H1 (cell line): ENCODE measurements at regions not wholly inside any gene's neighbourhood (a gene's known extent, or its start where the extent isn't known, plus 50 kb on each side); places are given as distances from the start of the nearest gene placed in this dataset.

Source experiments
- CHD2 ChIP-seq: IDR thresholded peaks from 2 replicates; pipeline ENCODE4 v1.6.1; 2012; ENCODE audit warnings: low read length, improper control_type of control experiment
- CREB1 ChIP-seq: IDR thresholded peaks from 2 replicates; pipeline ENCODE4 v1.6.1; 2012; ENCODE audit warnings: inconsistent platforms
- GTF2F1 ChIP-seq: IDR thresholded peaks from 2 replicates; pipeline ENCODE4 v1.6.1; 2012; ENCODE audit warnings: low read depth, low read length, improper control_type of control experiment, borderline replicate concordance
- POLR2A ChIP-seq, 2 experiments: IDR thresholded peaks; 1 replicate in 1 of 2; 2 replicates in 1 of 2; pipeline ENCODE4 v1.6.1; 2011; ENCODE audit warnings: low read depth in 2 of 2, low read length in 2 of 2, mild to moderate bottlenecking in 2 of 2; ENCODE audit errors: control extremely low read depth in 1 of 2
- TAF1 ChIP-seq: IDR thresholded peaks from 2 replicates; pipeline ENCODE4 v1.6.1; 2011; ENCODE audit warnings: mild to moderate bottlenecking, low read depth, low read length
- ZNF274 ChIP-seq: IDR thresholded peaks from 2 replicates; pipeline ENCODE4 v1.7.0; 2012; ENCODE audit warnings: low read length, borderline replicate concordance; ENCODE audit errors: extremely low read depth
- TF ChIP-seq, protein P1 (sequence below), 3 experiments: IDR thresholded peaks; 1 replicate in 2 of 3; 2 replicates in 1 of 3; pipeline versions ENCODE4 v1.5.1 to v1.6.1; 2011; ENCODE audit warnings: low read length in 3 of 3, mild to moderate bottlenecking in 3 of 3, inconsistent platforms in 2 of 3, low read depth in 1 of 3, moderate library complexity in 1 of 3; ENCODE audit not compliant: insufficient read depth in 1 of 3; ENCODE audit errors: control extremely low read depth in 1 of 3

GRCh38 chr15:98151096-98151495 is 190.6 kb downstream of the ARRDC4 start:
- TF ChIP-seq TAF1: no peak
- TF ChIP-seq, protein P1, sequence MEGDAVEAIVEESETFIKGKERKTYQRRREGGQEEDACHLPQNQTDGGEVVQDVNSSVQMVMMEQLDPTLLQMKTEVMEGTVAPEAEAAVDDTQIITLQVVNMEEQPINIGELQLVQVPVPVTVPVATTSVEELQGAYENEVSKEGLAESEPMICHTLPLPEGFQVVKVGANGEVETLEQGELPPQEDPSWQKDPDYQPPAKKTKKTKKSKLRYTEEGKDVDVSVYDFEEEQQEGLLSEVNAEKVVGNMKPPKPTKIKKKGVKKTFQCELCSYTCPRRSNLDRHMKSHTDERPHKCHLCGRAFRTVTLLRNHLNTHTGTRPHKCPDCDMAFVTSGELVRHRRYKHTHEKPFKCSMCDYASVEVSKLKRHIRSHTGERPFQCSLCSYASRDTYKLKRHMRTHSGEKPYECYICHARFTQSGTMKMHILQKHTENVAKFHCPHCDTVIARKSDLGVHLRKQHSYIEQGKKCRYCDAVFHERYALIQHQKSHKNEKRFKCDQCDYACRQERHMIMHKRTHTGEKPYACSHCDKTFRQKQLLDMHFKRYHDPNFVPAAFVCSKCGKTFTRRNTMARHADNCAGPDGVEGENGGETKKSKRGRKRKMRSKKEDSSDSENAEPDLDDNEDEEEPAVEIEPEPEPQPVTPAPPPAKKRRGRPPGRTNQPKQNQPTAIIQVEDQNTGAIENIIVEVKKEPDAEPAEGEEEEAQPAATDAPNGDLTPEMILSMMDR (IDR thresholded peaks at IDR 0.05; ENCODE audit: control extremely low read depth in 1 of 3, insufficient read depth in 1 of 3, low read depth in 1 of 3, low read length in 3 of 3): no peak
- no peak for TF ChIP-seq ZNF274
- no peak for TF ChIP-seq CREB1
- no peak for TF ChIP-seq POLR2A (IDR thresholded peaks at IDR 0.05; ENCODE audit: control extremely low read depth in 1 of 2, low read depth in 2 of 2, low read length in 2 of 2)
- TF ChIP-seq CHD2: no peak
- TF ChIP-seq GTF2F1: no peak
